ENCODE measurements at regions not wholly inside any gene's neighbourhood (a gene's known extent, or its start where the extent isn't known, plus 50 kb on each side); places are given as distances from the start of the nearest gene placed in this dataset.

DNA sequence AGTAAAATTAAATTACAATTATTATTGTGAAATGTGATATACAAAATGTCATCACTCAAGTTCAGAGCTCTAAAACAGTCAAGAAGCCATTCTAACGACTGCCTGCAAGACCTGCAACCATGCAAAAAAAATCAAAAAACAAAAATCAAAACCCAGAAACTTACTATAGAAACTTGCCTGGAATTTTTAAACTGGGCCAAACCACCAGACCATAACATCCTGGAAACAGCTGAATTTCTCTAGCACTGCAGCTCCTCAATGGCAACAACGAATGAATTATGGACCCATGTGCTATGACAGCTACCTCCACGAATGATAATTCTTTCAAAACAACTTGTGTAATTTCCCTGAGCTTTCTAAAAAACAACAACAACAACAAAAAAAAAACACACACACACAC is 130.0 kb upstream of the KCNMB2 start (continued):
- no peak for TF ChIP-seq SAP30 (IDR thresholded peaks at IDR 0.05; ENCODE audit: insufficient read depth, insufficient replicate concordance, low read length)

DNA sequence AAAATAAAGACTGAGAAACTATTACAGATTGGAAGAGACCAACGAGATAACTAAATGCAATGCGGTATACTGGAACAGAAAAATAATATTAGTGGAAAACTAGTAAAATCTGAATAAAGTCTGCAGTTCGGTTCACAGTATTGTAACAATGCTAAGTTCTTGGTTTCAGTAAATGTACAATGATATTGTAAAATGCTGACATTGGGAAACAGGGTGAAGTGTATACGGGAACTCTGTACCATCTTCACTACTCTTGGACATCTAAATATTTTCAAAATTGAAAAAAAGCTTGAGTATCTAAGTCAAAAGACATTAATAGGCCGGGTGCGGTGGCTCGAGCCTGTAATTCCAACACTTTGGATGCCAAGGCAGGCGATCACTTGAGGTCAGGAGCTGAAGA is 120.9 kb upstream of the KCNMB2 start:
- Histone ChIP-seq H3K4me2 (ENCODE audit: insufficient read depth in 1 of 2, low read depth in 2 of 2, low read length in 2 of 2) (no peak overlapping the region), H3K79me1 (ENCODE audit: low read depth, low read length) (no peaks in the 10 kb centered on the region), H2AFZ (ENCODE audit: low read length) (no peak overlapping the region), H2BK12ac (ENCODE audit: low read depth, low read length) (no peak overlapping the region), H3K23me2 (ENCODE audit: low read depth, low read length) (no peaks in the 10 kb centered on the region), H3K79me2 (ENCODE audit: control insufficient read depth in 1 of 2, insufficient read depth in 2 of 2, low read length in 2 of 2) (no peaks in the 10 kb centered on the region), H4K8ac (ENCODE audit: extremely low read depth, insufficient read depth, low read length) (no peak overlapping the region), H3K4ac (replicated peaks; ENCODE audit: insufficient read length, low read depth, low read length) (no peak overlapping the region), H3K56ac (replicated peaks; ENCODE audit: insufficient read length, low read depth, low read length) (no peak overlapping the region), H3K18ac (ENCODE audit: extremely low read depth, low read length) (no peak overlapping the region), H2AK5ac (ENCODE audit: low read depth, low read length) (no peak overlapping the region), H3K23ac (ENCODE audit: insufficient read length) (no peak overlapping the region), H2BK20ac (ENCODE audit: low read length) (no peak overlapping the region), H2BK5ac (ENCODE audit: low read depth, low read length) (no peak overlapping the region), H2BK15ac (ENCODE audit: low read length) (no peak overlapping the region), H3K27me3 (replicated peaks in 1 of 4; ENCODE audit: control insufficient read depth in 3 of 4, extremely low read depth in 1 of 4, insufficient read depth in 3 of 4, low read length in 3 of 4) (no peaks in the 10 kb centered on the region), H4K91ac (replicated peaks; ENCODE audit: insufficient read length, low read length) (no peak overlapping the region), H3K4me3 (ENCODE audit: extremely low read depth in 1 of 4, insufficient read depth in 2 of 4, low read depth in 3 of 4, low read length in 4 of 4) (no peak overlapping the region), H3K27ac (ENCODE audit: low read depth, low read length) (no peak overlapping the region), H3K9me3 (ENCODE audit: insufficient read depth in 2 of 2, low read depth in 1 of 2, low read length in 1 of 2) (no peaks in the 10 kb centered on the region), H3K9ac (replicated peaks in 1 of 4; ENCODE audit: extremely low read depth in 1 of 4, low read depth in 3 of 4, low read length in 3 of 4) (no peak overlapping the region), H4K5ac (ENCODE audit: insufficient read length, low read depth, low read length) (no peak overlapping the region), H3K36me3 (ENCODE audit: control insufficient read depth in 2 of 4, insufficient read depth in 4 of 4, low read length in 3 of 4) (no peaks in the 10 kb centered on the region), H3K4me1 (replicated peaks in 1 of 4; ENCODE audit: control insufficient read depth in 3 of 4, insufficient read depth in 4 of 4, low read length in 3 of 4) (no peaks in the 10 kb centered on the region), H4K20me1 (replicated peaks in 1 of 2; ENCODE audit: control insufficient read depth in 1 of 2, insufficient read depth in 2 of 2, low read length in 2 of 2) (no peaks in the 10 kb centered on the region), H2BK120ac (replicated peaks; ENCODE audit: low read depth, low read length) (no peak overlapping the region), H3K14ac (ENCODE audit: insufficient read length) (no peak overlapping the region)
- WGBS, 2 experiments (ENCODE audit: extremely low coverage in 1 of 2, insufficient coverage in 1 of 2, insufficient read length in 1 of 2, insufficient replicate concordance in 2 of 2, low coverage in 1 of 2, low lambda C conversion rate in 2 of 2, missing lambda C conversion rate in 1 of 2) = 98% methylated on average over 8 of the region's 8 CpGs; no CpG with 5 or more reads in 1 of the 2 experiments
- no peak for FAIRE-seq
- ChIA-PET CTCF (ENCODE audit: partially characterized antibody) (no interaction called here), POLR2A (ENCODE audit: partially characterized antibody) (no interaction called here)
- DNase-seq (ENCODE audit: low read depth in 1 of 2, low spot score in 2 of 2) = no peak
- TF ChIP-seq, protein P1, sequence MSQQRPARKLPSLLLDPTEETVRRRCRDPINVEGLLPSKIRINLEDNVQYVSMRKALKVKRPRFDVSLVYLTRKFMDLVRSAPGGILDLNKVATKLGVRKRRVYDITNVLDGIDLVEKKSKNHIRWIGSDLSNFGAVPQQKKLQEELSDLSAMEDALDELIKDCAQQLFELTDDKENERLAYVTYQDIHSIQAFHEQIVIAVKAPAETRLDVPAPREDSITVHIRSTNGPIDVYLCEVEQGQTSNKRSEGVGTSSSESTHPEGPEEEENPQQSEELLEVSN (IDR thresholded peaks at IDR 0.05) = no peak
- TF ChIP-seq CHD1 (IDR thresholded peaks at IDR 0.05; ENCODE audit: low read depth, low read length) (no peak), SUZ12 (IDR thresholded peaks at IDR 0.05; ENCODE audit: low read length) (no peak)
